HG02973 (cell line): ENCODE measurements at regions not wholly inside any gene's neighbourhood (a gene's known extent, or its start where the extent isn't known, plus 50 kb on each side); places are given as distances from the start of the nearest gene placed in this dataset.

Experiments used
- ATAC-seq: cut with Tn5 transposase; IDR thresholded peaks from one replicate; pipeline ENCODE4 v1.9.1; 2021; ENCODE audit warnings: moderate library complexity; ENCODE audit not compliant: unreplicated experiment

DNA sequence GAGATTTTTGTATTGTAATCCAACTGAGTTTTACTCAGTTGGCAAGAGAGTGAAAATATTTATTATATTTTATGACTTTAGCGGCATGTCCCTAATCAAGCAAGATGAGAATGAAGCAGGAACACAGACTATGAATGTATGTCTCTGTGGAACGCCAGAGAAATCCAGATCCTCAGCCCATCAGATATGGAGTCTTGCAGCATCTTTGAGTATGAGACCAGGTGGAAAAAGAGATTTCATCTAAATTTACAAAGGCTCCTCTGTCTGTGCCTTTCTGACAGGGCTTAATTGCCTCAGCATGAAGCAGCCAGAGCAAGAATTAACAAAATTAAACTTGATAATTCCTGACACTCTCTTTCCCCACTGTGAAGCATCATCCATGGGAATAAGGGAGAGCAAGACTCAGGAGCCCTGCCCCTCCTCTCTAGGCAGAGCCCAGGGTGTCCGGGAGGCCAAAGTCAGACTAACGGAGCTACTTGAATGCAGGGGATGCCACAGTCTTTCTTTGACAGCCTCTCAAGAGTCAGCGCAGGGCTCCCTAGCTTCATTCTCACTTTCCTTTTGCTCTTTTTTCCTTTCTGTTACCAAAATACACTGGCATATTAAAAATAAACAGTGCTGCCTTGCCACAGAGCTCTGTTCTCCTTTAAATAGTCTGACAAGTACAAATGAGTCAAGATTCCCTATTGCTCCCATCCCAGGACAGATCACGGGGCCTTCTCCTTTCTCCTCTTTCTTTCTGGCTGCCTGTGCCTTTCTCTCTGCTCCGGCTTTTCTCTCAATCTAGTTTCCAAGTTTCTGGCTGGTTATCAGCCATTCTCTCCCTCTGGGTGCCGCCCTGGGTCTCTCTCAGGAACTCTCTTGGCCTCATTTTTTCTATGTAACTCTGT, 132.2 kb upstream of the INHBA start:
- no peak for ATAC-seq

DNA sequence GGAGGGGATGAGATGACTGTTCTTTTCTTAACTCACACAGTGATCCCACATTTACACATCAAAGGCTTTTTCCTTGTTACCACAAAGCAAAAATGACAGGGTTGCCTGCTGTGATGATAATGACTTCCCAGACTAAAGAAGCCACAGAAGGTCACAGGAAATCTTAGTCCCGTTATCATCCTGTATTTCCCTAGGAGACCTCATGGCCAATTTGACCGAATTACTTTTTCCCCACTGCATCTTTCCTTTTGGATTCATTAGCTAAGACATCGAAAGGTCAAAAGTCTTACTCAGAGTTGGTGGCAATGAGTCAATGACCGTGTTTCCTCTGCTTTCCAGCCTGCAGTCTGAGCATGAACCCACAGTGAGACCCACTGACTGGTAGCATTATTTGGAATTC, 130.1 kb upstream of the INHBA start:
- ATAC-seq: no peak

DNA sequence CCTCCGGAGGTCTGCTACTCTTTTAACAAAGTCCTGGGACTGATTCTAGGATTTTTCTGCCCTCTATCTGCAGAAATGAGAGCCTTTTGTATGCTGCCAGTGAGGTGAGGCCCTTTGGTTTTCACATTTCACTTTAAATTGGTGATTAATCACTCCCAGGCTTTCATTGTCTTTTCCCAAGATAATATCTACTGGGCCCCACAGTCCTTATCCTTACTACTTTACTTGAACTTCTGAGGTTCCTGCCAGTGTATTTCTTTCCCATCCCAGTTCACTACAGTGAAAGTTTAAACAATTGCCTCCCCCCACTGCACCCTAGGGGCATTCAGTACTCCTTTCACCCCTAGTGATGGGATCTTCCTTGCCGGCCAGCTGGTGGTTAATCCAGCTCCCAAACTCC, 127.4 kb upstream of the INHBA start:
- ATAC-seq: no peak

DNA sequence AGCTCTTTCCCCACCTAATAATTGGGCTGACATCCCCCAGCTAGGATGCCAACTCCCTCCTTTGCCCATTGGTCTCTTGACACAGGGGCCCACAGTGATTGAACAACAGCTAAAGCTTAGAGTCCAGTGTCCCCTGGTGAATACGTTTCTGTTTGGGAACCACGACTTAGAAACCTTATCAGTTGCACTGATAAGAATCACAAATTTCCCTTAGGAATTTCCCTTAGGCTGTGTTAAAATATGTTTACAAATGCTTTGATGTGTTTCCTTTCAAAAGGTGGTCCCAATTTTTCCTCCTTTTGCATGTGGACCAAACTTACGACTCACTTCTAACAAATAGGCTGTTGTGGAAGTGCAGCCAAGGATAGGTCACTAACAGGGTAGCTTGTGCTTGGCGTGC, 126.0 kb upstream of the INHBA start:
- no peak for ATAC-seq

DNA sequence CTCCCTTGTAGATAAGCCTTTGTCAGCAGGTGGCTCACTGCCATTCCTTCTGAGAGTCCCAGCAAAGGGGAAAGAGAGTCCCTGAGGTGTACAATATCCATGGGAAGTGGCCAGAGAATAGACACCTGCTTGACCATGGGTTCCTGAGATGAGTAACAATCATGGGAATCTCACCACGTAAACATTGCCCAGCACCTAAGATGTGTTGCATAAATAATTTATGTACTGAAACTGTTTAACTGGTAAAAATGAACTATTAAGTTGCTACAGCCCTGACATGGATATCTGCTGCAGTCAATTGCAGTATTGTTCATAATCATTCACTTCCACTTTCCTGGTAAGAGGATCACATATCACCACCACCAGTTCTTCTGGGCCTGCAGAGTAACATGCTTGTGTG, 123.8 kb upstream of the INHBA start:
- ATAC-seq: no peak

- ATAC-seq: no peak
These were observed 123.1 kb upstream of the INHBA start for GRCh38 chr7:41825927-41826480.

GRCh38 chr7:41824284-41824683, 121.4 kb upstream of the INHBA start:
- no peak for ATAC-seq

DNA sequence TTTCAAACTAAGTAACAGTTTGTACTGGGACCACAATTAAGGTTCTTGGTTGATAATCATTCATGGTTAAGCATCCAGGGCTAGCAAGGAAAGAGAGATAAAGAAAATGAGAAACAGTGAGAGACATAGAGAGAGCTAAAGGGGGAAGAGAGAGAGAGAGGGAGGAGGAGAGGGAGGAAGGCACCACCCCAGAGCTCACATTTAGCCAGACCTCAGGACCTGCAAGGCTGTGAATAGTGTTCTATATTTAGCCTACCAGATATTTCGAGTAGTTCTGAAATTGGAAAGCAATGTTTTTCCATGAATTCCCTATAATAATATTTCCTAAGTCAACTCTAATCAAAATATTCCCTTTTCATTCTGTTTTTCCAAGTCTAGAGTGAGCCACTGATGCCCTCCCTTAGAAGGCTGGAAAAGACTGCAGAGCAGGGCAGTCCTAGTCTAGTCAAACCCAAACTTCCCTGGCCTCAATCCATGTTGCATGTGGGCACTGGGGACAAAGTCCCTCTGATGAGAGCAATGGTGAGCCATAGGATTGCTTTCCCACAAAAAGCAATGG, 119.4 kb upstream of the INHBA start:
- ATAC-seq: no peak

GRCh38 chr7:41821521-41822213, 118.8 kb upstream of the INHBA start:
- no peak for ATAC-seq

DNA sequence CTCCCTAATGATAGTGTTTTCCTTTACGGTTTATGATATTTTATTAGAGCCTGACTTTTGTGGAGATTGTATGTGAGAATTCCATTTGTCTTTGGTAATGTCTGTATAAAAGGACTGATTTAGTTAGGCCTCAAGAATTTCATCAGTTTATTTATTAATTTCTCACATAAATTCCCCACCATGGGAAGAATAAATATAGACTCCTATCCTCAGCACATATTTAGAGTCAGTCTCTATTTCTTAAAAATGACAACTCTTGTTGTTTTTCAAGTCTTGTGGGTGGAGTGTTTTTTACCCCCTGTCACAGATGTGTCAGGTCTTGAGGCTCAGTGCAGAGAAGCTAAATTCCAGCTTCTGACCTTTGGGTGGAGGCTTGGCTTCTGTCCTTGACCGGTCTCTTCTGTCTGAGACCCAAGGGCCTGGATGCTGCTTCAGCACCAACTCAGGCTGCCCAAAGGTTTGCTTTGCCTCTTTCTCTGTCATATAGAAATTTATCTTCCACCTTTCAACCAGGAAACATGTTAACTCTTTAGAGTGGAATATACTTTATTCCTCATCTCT, 117.3 kb upstream of the INHBA start:
- no peak for ATAC-seq

GRCh38 chr7:41819645-41820044, 116.8 kb upstream of the INHBA start:
- ATAC-seq: no peak

- no peak for ATAC-seq
These were observed 116.0 kb upstream of the INHBA start for GRCh38 chr7:41818765-41819398.

DNA sequence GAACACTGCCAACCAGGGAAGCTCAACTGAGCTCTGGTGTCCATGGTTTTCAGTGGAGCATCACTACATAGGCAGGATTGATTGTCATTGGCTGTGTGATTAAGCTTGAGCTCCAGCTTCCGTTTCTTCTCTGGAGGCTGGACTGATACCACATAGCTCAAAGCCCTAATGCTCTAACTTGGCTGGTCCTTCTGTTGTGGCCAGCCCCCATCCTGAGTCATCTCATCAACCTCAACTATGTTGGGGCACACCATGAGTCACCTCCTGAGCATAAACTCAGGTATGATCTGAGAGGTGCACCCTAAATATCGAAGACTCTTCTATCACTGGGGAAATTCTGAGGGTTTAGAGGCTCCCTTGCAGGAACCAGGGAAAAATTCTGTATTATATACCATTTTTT, 114.5 kb upstream of the INHBA start:
- ATAC-seq: no peak

DNA sequence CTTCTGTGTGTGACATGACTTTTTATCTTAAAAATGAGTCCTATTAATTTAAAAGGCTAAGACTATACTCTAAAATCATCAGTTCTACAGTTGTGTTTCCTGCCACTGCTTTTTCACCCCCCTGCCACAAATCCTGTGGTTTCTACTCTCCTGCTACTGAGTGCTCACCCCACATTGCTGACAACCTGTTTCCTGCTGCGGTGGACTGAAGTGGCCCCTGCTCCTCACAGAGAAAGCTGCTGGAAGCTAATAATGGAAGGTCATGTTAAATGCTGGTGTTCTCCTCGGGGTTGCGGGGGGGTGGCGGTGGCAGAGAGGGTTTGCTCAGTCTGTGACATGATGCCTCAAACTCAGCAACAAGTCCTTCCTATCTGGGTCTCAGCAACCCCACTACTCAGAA, 113.2 kb upstream of the INHBA start:
- no peak for ATAC-seq

DNA sequence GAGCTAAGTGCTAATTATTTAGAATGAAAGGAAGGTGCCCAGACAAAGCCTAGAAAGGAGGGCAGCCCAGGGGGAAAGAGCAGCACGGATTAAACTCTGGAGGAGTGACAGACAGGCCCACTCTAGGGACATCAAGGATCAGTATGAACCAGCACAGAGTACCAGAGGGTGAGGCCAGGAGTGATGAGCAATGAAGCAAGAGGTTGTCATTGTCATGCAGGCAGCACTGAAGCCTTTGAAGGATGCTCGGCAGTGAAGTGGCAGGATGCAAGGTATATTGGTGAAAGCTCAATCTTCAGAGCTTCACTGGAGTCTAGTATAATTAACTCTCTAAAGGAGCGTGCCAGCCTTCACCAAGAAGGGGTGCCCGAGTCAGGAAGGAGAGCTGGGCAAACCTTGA, 112.0 kb upstream of the INHBA start:
- no peak for ATAC-seq

GRCh38 chr7:41813286-41813685, 110.4 kb upstream of the INHBA start:
- no peak for ATAC-seq

GRCh38 chr7:41811941-41812340, 109.1 kb upstream of the INHBA start:
- no peak for ATAC-seq

DNA sequence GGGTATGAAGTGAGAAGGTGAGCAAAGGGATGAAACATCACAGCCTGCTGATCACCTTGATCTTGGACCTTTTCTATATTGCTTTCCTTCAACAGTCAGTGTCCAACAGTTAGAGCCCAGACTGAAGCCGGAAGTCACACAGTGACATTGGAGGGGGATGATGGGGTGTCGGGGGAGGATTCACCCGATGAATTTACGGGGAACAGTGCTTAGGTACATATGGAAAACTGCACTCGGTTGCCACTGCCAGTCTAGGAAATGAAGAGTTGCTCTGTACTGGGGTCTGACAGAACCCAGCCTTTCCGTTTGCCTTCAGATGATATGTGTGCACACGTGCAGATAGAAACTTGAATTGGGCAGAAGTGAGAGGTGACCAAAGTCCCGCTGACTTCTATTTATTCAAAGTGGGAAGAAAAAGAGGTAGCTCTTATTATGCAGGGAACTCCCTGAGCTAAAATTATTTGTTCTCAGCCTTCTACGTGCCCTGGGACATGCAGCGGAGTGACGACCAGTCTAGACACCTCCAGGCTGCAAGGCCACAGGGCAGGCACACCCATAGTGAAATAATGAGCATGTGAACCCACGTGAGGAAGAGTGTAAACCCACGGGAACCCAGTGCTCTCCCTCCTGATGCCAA, 107.2 kb upstream of the INHBA start:
- peak; percentile 88 for ATAC-seq

DNA sequence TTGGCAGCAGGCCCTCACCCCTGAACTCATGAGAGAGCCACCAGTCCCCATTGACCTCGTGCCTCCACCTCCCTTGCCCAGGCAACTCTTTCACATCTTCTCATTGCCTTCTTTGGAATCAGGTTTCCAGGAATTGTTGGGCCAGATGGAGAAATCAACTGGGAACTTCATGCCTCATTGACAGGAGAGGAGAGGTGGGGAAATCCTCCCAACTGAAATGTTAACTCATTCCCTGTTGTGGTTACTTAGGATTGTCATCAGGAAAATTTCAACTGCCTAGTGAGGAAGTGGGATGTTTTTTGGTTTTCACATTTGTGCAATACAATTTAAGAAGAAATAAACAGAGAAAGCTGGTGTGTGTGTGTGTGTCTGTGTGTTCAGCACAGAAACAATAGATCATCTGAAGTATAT, 106.6 kb upstream of the INHBA start:
- ATAC-seq: no peak

DNA sequence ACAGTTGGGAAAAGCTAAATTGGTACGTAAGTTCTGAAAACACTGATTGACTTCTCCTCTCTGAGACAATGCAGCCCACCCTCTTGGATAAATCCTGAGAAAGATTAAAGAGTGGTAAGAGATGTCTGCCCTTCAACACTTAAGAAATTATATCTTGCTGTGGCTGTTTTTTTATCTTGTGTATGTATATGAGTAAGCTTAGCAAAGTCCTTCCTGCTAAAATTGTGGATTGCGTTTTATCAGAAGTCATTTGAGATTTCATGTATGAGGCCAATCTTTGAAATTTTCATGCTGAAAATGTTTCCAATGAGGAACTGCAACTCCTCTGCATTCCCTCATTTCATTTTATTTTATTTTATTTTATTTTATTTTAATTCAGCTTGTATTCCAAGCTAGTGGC, 106.2 kb upstream of the INHBA start:
- ATAC-seq: no peak

DNA sequence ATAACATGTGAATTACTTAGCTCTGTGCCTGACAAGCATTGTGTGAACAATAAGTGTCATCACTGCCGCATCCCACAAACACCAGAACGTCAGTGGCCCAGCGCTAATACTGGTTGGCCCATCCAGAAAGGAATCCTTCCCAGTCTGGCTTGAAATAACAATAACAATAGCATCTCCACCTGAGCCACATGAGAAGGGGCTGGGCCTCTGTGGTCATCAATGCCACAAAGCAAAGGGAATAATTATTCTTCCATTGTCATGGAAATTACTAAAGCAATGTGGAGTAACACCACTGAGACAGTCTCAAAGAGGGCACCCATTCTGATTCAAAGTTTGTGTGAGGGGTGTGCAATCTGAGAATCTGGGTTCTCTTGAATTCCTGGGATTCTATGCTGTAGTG, 105.7 kb upstream of the INHBA start:
- ATAC-seq: no peak
